Loucy (cell line): ENCODE measurements at regions not wholly inside any gene's neighbourhood (a gene's known extent, or its start where the extent isn't known, plus 50 kb on each side); places are given as distances from the start of the nearest gene placed in this dataset.

ENCODE experiments used
- H2AFZ ChIP-seq: fragments of 200-600 bp; sonication (generic); 2 replicates; pipeline ENCODE4 v1.6.0; 2016; ENCODE audit warnings: antibody characterized with exemption, mild to moderate bottlenecking, low read length, moderate library complexity
- H3F3A ChIP-seq: fragments of 200-600 bp; 2 replicates; pipeline ENCODE4 v1.6.0; 2016; ENCODE audit warnings: antibody characterized with exemption, low read depth, mild to moderate bottlenecking
- H3K27me3 ChIP-seq: fragments of 200-600 bp; sonication (generic); 2 replicates; pipeline ENCODE4 v1.6.1; 2014; ENCODE audit warnings: low read length, mild to moderate bottlenecking; ENCODE audit not compliant: insufficient read depth, poor library complexity, severe bottlenecking
- H3K36me3 ChIP-seq: fragments of 200-600 bp; sonication (generic); 2 replicates; pipeline ENCODE4 v1.6.1; 2016; ENCODE audit warnings: low read length; ENCODE audit not compliant: insufficient read depth
- H3K4me1 ChIP-seq: fragments of 200-600 bp; sonication (generic); 2 replicates; pipeline ENCODE4 v1.5.1; 2014; ENCODE audit warnings: low read length, mild to moderate bottlenecking; ENCODE audit not compliant: insufficient read depth, poor library complexity, severe bottlenecking
- H3K4me2 ChIP-seq: fragments of 200-600 bp; sonication (generic); 2 replicates; pipeline ENCODE4 v1.6.0; 2014; ENCODE audit warnings: antibody characterized with exemption, low read length, low read depth, mild to moderate bottlenecking; ENCODE audit not compliant: poor library complexity, severe bottlenecking
- H3K4me3 ChIP-seq: fragments of 200-600 bp; sonication (generic); 2 replicates; pipeline ENCODE4 v1.5.1; 2014; ENCODE audit warnings: low read length, mild to moderate bottlenecking, mixed read lengths; ENCODE audit not compliant: poor library complexity, severe bottlenecking
- H3K79me2 ChIP-seq: fragments of 200-600 bp; sonication (generic); 2 replicates; pipeline ENCODE4 v1.6.1; 2014; ENCODE audit warnings: low read length; ENCODE audit not compliant: insufficient read depth
- H3K9ac ChIP-seq: fragments of 200-600 bp; sonication (generic); 2 replicates; pipeline ENCODE4 v1.6.0; 2014; ENCODE audit warnings: mild to moderate bottlenecking, low read depth, low read length, moderate library complexity; ENCODE audit not compliant: poor library complexity, severe bottlenecking
- H3K9me2 ChIP-seq: fragments of 200-600 bp; sonication (generic); replicated peaks from 2 replicates; pipeline ENCODE4 v1.6.1; 2016; ENCODE audit warnings: low read depth, low read length, mixed read lengths
- H3K9me3 ChIP-seq: fragments of 200-600 bp; sonication (generic); 2 replicates; pipeline ENCODE4 v1.6.1; 2014; ENCODE audit warnings: mild to moderate bottlenecking, antibody characterized with exemption, low read length, low read depth; ENCODE audit not compliant: insufficient read depth
- H4K20me1 ChIP-seq: fragments of 200-600 bp; sonication (generic); 2 replicates; pipeline ENCODE4 v1.6.0; 2014; ENCODE audit warnings: antibody characterized with exemption, low read length, mild to moderate bottlenecking; ENCODE audit not compliant: insufficient read depth, poor library complexity, severe bottlenecking
- EZH2phosphoT487 ChIP-seq: fragments of 200-600 bp; IDR thresholded peaks from 2 replicates; pipeline ENCODE4 v1.6.1; 2018; ENCODE audit warnings: antibody characterized with exemption, mild to moderate bottlenecking, moderate library complexity, borderline replicate concordance
- TF ChIP-seq, protein P1 (sequence below): fragments of 200-600 bp; sonication (generic); conservative IDR thresholded peaks from 2 replicates; pipeline ENCODE4 v1.5.1; 2014; ENCODE audit warnings: mild to moderate bottlenecking, antibody characterized with exemption, low read length

DNA sequence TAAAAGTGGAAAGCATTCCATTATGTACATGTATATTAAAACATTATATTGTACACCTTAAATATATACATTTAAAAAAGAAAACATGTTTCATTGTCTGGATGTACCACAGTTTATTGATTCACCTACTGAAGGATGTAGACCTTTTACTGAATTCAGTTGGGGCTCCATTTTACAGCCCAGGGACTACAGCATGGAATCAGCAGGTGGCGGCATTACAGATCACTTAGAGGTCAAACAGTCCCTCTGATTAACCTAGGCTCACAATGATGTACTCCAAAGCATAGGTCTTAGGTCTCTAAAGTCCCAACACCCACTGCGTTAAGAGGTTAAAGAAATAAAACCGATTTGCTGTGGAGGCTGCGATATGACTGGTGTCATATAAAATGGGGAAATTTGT, 490.9 kb downstream of the SHISA9 start:
- H3K27me3 ChIP-seq = no peaks in the 10 kb centered on the region
- H3K79me2 ChIP-seq = no peaks in the 10 kb centered on the region
- TF ChIP-seq, protein P1, sequence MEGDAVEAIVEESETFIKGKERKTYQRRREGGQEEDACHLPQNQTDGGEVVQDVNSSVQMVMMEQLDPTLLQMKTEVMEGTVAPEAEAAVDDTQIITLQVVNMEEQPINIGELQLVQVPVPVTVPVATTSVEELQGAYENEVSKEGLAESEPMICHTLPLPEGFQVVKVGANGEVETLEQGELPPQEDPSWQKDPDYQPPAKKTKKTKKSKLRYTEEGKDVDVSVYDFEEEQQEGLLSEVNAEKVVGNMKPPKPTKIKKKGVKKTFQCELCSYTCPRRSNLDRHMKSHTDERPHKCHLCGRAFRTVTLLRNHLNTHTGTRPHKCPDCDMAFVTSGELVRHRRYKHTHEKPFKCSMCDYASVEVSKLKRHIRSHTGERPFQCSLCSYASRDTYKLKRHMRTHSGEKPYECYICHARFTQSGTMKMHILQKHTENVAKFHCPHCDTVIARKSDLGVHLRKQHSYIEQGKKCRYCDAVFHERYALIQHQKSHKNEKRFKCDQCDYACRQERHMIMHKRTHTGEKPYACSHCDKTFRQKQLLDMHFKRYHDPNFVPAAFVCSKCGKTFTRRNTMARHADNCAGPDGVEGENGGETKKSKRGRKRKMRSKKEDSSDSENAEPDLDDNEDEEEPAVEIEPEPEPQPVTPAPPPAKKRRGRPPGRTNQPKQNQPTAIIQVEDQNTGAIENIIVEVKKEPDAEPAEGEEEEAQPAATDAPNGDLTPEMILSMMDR = no peak
- TF ChIP-seq EZH2phosphoT487 = no peak
- H3K4me2 ChIP-seq = no peak overlapping the region
- no peaks in the 10 kb centered on the region for H3K4me1 ChIP-seq
- no peaks in the 10 kb centered on the region for H3F3A ChIP-seq
- no peaks in the 10 kb centered on the region for H4K20me1 ChIP-seq
- H3K4me3 ChIP-seq = no peak overlapping the region
- H3K9me2 ChIP-seq = no peaks in the 10 kb centered on the region
- H2AFZ ChIP-seq = no peak overlapping the region
- H3K36me3 ChIP-seq = no peaks in the 10 kb centered on the region
- H3K9ac ChIP-seq = no peak overlapping the region
- H3K9me3 ChIP-seq = no peaks in the 10 kb centered on the region

DNA sequence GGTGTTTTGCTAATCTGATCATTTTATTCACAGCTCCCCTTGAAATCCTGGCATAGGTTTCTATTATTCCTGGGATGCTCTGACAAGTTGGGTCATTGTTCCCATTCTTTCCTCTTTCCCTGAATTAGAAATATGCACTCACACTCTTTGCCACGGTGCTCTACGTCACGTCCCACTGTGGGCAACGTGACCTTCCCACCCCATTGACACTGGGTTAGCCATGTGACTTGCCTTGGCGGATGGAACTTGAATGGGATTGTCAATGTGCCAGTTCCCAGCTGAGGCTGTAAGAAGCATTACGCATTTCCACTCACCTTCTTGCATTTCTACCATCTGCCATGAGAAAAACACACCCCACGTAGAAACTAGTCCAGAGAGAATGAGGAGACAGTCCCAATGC, 492.4 kb downstream of the SHISA9 start:
- Histone ChIP-seq H3K9me2 (no peaks in the 10 kb centered on the region), H3K27me3 (no peaks in the 10 kb centered on the region), H3K9ac (no peak overlapping the region), H2AFZ (no peak overlapping the region), H3K79me2 (no peaks in the 10 kb centered on the region), H3K4me2 (no peak overlapping the region), H3F3A (no peaks in the 10 kb centered on the region), H3K36me3 (no peaks in the 10 kb centered on the region), H3K4me1 (no peaks in the 10 kb centered on the region), H4K20me1 (no peaks in the 10 kb centered on the region), H3K9me3 (no peaks in the 10 kb centered on the region), H3K4me3 (no peak overlapping the region)
- TF ChIP-seq, protein P1 = no peak
- TF ChIP-seq EZH2phosphoT487 = no peak

DNA sequence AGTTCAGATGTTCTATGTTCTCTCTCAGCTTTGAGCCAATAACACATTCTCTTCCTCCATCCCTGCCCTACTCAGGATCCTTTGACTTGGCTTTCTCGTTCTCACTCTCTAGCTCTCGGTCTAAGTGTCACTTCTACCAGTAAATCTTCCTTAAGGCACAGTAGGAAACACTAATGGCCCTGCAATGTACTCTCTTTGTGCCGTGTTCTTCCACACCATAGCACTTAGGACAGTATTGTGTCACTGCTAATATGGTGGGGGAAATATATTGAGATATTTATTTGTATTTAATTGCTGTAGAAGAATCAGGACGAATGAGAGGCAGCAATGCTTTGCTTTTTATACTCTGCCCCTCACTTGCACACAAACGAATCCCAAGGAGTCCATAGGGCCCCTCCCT, 493.1 kb downstream of the SHISA9 start:
- Histone ChIP-seq H3K27me3 (no peaks in the 10 kb centered on the region), H3K4me3 (no peak overlapping the region), H3K9me2 (no peaks in the 10 kb centered on the region), H2AFZ (no peak overlapping the region), H3K9ac (no peak overlapping the region), H3F3A (no peaks in the 10 kb centered on the region), H4K20me1 (no peaks in the 10 kb centered on the region), H3K4me2 (no peak overlapping the region), H3K9me3 (no peaks in the 10 kb centered on the region), H3K79me2 (no peaks in the 10 kb centered on the region), H3K4me1 (no peaks in the 10 kb centered on the region), H3K36me3 (no peaks in the 10 kb centered on the region)
- TF ChIP-seq, protein P1 = no peak
- no peak for TF ChIP-seq EZH2phosphoT487
